ENCODE measurements at regions not wholly inside any gene's neighbourhood (a gene's known extent, or its start where the extent isn't known, plus 50 kb on each side); places are given as distances from the start of the nearest gene placed in this dataset.

DNA sequence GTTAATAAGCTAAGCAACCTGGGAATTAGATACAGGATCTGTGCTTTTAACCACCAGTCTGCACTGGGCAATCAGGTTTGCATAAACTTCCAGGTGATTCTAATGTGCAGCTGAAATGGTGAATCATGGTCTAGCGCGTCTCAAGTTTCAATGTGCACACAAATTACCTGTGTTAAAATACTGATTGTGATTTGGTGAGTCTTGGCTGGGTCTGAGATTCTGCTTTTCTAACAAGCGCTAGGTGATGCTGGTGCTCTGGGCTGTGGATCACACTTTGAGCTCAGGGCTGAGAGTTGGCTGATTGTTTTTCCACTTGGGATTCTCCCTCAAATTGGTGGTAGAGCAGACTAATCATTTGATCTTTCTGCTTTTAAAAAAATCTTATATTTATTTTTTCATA lies 124.8 kb downstream of the C12orf75 start:
- TF ChIP-seq, protein P1, sequence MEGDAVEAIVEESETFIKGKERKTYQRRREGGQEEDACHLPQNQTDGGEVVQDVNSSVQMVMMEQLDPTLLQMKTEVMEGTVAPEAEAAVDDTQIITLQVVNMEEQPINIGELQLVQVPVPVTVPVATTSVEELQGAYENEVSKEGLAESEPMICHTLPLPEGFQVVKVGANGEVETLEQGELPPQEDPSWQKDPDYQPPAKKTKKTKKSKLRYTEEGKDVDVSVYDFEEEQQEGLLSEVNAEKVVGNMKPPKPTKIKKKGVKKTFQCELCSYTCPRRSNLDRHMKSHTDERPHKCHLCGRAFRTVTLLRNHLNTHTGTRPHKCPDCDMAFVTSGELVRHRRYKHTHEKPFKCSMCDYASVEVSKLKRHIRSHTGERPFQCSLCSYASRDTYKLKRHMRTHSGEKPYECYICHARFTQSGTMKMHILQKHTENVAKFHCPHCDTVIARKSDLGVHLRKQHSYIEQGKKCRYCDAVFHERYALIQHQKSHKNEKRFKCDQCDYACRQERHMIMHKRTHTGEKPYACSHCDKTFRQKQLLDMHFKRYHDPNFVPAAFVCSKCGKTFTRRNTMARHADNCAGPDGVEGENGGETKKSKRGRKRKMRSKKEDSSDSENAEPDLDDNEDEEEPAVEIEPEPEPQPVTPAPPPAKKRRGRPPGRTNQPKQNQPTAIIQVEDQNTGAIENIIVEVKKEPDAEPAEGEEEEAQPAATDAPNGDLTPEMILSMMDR (IDR thresholded peaks at IDR 0.05): no peak
- TF ChIP-seq POLR2A (IDR thresholded peaks at IDR 0.05) (no peak), POLR2AphosphoS5 (IDR thresholded peaks at IDR 0.05) (no peak), EP300 (IDR thresholded peaks at IDR 0.05) (no peak)

All from upper lobe of left lung (tissue), 4 donors.